ENCODE measurements at regions not wholly inside any gene's neighbourhood (a gene's known extent, or its start where the extent isn't known, plus 50 kb on each side); places are given as distances from the start of the nearest gene placed in this dataset.

GRCh38 chr14:29459969-29460560, 467.6 kb downstream of the PRKD1 start:
- Histone ChIP-seq H3K4me3 (no peak overlapping the region), H3K27ac (no peak overlapping the region), H3K4me1 (no peaks in the 10 kb centered on the region), H3K36me3 (no peaks in the 10 kb centered on the region), H3K9me3 (no peaks in the 10 kb centered on the region), H3K27me3 (no peaks in the 10 kb centered on the region)
- TF ChIP-seq CTCF (IDR thresholded peaks at IDR 0.05) (no peak), POLR2AphosphoS5 (IDR thresholded peaks at IDR 0.05) (no peak), POLR2A (IDR thresholded peaks at IDR 0.05) (no peak), EP300 (IDR thresholded peaks at IDR 0.05) (no peak)
- DNase-seq: no peak
- intact Hi-C loops (cut with DNase I): no loop called here
- 82 to 83% methylated on average over 4 of the region's 4 CpGs for WGBS, 2 donors

- H3K4me1 ChIP-seq: no peaks in the 10 kb centered on the region
- H3K27me3 ChIP-seq: no peaks in the 10 kb centered on the region
- H3K9me3 ChIP-seq: no peaks in the 10 kb centered on the region
- WGBS, 2 donors: 90 to 92% methylated on average over 6 of the region's 6 CpGs
- no peaks in the 10 kb centered on the region for H3K36me3 ChIP-seq
- intact Hi-C loops (cut with DNase I): no loop called here
- no peak for DNase-seq
- TF ChIP-seq EP300 (IDR thresholded peaks at IDR 0.05) (no peak), POLR2AphosphoS5 (IDR thresholded peaks at IDR 0.05) (no peak), POLR2A (IDR thresholded peaks at IDR 0.05) (no peak), CTCF (IDR thresholded peaks at IDR 0.05) (no peak)
- H3K27ac ChIP-seq: no peak overlapping the region
- no peak overlapping the region for H3K4me3 ChIP-seq
Measured at GRCh38 chr14:29461101-29461500, 466.5 kb downstream of the PRKD1 start.

- H3K27me3 ChIP-seq: no peaks in the 10 kb centered on the region
- DNase-seq: no peak
- TF ChIP-seq EP300 (IDR thresholded peaks at IDR 0.05) (no peak), POLR2AphosphoS5 (IDR thresholded peaks at IDR 0.05) (no peak), CTCF (IDR thresholded peaks at IDR 0.05) (no peak), POLR2A (IDR thresholded peaks at IDR 0.05) (no peak)
- no peak overlapping the region for H3K4me3 ChIP-seq
- H3K9me3 ChIP-seq: no peaks in the 10 kb centered on the region
- no peaks in the 10 kb centered on the region for H3K36me3 ChIP-seq
- intact Hi-C loops (cut with DNase I): no loop called here
- no peaks in the 10 kb centered on the region for H3K4me1 ChIP-seq
- 32 to 60% methylated on average over 1 of the region's 1 CpG for WGBS, 2 donors
- no peak overlapping the region for H3K27ac ChIP-seq
Measured at GRCh38 chr14:29461506-29461905, 466.1 kb downstream of the PRKD1 start.

GRCh38 chr14:29462321-29462720, 465.3 kb downstream of the PRKD1 start:
- WGBS, 2 donors: 69 to 75% methylated on average over 1 of the region's 1 CpG
- H3K27me3 ChIP-seq: no peaks in the 10 kb centered on the region
- DNase-seq: no peak
- H3K4me1 ChIP-seq: no peaks in the 10 kb centered on the region
- H3K9me3 ChIP-seq: no peaks in the 10 kb centered on the region
- H3K4me3 ChIP-seq: no peak overlapping the region
- TF ChIP-seq POLR2AphosphoS5 (IDR thresholded peaks at IDR 0.05) (no peak), POLR2A (IDR thresholded peaks at IDR 0.05) (no peak), CTCF (IDR thresholded peaks at IDR 0.05) (no peak), EP300 (IDR thresholded peaks at IDR 0.05) (no peak)
- intact Hi-C loops (cut with DNase I): no loop called here
- H3K27ac ChIP-seq: no peak overlapping the region
- H3K36me3 ChIP-seq: no peaks in the 10 kb centered on the region

- H3K27me3 ChIP-seq: no peaks in the 10 kb centered on the region
- 81 to 93% methylated on average over 2 of the region's 2 CpGs for WGBS, 2 donors
- intact Hi-C loops (cut with DNase I): no loop called here
Measured at GRCh38 chr14:29462772-29463171, 464.9 kb downstream of the PRKD1 start.

More at GRCh38 chr14:29462772-29463171, 464.9 kb downstream of the PRKD1 start:
- Histone ChIP-seq H3K27ac (no peak overlapping the region), H3K36me3 (no peaks in the 10 kb centered on the region), H3K4me1 (no peaks in the 10 kb centered on the region), H3K9me3 (no peaks in the 10 kb centered on the region), H3K4me3 (no peak overlapping the region)
- DNase-seq: no peak
- TF ChIP-seq CTCF (IDR thresholded peaks at IDR 0.05) (no peak), POLR2A (IDR thresholded peaks at IDR 0.05) (no peak), POLR2AphosphoS5 (IDR thresholded peaks at IDR 0.05) (no peak)
